PC-9 (cell line): ENCODE measurements at regions not wholly inside any gene's neighbourhood (a gene's known extent, or its start where the extent isn't known, plus 50 kb on each side); places are given as distances from the start of the nearest gene placed in this dataset.

Source experiments
- CTCF ChIP-seq: fragments of 200-600 bp; sonication (generic); conservative IDR thresholded peaks from 2 replicates; pipeline ENCODE4 v1.6.1; 2017; ENCODE audit warnings: mixed run types, antibody characterized with exemption, mild to moderate bottlenecking, moderate library complexity
- EZH2 ChIP-seq: fragments of 200-600 bp; sonication (generic); IDR thresholded peaks from 2 replicates; pipeline ENCODE4 v1.8.0; 2017; ENCODE audit warnings: antibody characterized with exemption, low read depth

- TF ChIP-seq CTCF (no peak), EZH2 (no peak)
These were observed 1033.1 kb downstream of the RAPGEF2 start for GRCh38 chr4:160136021-160136420.
